NCI-H2107 treated with DMSO at 0.1 percent for 48 hours (cell line): ENCODE measurements at regions not wholly inside any gene's neighbourhood (a gene's known extent, or its start where the extent isn't known, plus 50 kb on each side); places are given as distances from the start of the nearest gene placed in this dataset.

ENCODE experiments used
- DNase-seq: peaks from one replicate; lab custom pipeline; 2025; ENCODE audit not compliant: unreplicated experiment; lab: John Stamatoyannopoulos, UW

DNA sequence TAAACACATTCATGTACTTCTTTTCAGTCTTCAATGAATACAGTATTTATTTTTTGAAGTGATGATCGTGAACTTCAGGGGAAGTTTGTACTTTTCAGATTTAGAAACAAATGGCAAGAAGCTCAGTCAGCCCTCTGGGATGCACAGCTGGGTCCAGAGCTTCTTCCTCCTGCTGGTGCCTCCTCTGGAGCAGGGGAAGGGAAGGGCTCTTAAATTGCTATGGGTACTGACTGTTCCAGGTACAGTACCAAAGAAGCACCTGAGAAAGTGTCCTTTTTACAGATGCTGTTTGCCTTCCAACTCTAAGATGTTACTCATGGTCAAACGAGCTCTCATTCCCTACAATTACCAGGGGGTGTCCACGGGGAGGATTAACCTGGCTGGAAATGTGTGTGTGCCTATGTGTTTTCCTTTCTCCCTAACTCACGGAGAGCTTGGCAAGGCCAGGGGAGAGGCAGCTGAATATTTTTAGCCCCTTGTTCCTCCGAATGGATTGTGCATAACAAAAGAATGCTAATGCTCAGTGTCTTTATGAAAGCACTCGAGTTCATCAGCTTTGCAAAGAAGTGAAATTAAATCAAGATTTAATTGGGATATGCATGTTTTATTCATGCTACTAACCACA, 313.7 kb upstream of the CADM1 start:
- no peak for DNase-seq

DNA sequence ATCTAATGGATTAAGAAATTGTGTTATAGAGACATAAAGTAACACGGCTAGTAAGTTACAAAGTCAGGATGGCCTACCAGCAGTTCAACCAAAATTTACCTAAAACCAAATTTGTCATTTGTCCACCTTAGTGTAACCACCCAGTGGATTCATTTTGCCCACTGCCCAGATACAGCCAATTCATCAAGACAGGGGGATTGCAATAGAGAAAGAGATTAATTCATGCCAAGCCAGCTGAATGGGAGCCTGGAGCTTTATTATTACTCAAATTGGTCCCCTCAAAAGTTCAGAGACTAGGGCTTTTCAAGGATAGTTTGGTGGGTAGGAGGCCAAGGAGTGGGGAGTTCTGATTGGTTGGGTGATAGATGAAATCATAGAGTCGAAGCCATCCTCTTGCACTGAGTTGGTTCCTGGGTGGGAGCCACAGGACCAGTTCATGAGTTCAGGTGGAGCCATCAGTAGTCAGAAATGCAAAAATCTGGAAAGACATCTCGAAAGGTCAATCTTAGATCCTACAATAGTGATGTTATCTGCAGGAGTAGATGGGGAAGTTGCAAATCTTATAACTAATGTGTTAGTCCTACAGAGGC, 304.2 kb upstream of the CADM1 start:
- DNase-seq, result no peak

- DNase-seq, result no peak
These were observed 301.8 kb upstream of the CADM1 start for GRCh38 chr11:115806056-115806455.

DNA sequence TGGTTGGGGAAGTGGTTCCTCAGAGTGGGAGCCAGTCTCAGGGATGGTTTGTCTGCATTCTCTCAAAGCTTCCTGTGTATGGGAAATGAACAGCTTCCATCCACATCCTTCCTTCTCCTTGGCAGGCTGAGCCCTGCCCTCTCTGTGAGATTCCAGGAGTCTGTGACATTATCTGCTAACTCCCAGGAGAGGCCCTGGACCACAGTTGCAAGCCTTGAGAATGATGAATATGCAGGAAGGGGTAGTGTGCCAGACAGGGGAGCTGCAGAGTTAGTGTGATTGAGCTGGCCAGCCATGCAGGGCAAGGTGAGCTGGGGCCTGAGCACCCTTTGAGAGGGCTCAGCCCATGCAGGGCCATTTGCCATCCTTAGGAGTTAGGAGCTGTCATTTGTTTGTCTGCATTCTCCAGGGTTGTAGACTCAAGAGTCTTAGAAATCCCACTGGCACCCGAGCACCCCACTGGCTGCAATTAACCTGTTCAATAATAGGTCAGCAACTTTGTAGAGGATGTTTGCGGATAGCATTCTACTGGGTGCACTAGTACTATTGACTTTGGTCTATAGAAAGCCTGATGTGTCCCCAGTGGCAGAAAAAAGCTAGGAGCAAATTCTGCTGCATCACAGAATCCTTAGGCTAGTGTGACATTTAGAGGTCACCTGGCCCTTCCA, 299.0 kb upstream of the CADM1 start:
- DNase-seq, result no peak

DNA sequence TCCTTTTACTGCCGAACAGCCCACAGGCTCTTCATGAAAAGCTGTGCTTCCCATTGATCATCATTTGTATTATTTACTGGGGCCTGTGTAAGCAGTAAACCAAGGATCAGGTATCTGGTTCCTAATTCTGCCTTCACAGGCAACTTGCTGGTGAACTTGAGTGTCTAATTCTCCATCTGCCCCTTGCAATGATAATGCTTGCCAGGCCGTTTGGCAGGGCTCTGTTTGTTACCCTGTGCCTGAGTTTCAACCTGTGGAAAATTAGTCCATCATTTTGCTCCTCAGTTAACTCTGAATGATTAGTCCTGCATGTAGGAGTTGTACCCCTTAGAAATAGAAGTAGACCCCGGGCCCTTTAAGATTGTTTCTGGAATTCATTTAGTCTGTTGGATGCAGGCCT, 298.4 kb upstream of the CADM1 start:
- DNase-seq, result no peak

- no peak for DNase-seq
These were observed 288.7 kb upstream of the CADM1 start for GRCh38 chr11:115792903-115793302.

DNA sequence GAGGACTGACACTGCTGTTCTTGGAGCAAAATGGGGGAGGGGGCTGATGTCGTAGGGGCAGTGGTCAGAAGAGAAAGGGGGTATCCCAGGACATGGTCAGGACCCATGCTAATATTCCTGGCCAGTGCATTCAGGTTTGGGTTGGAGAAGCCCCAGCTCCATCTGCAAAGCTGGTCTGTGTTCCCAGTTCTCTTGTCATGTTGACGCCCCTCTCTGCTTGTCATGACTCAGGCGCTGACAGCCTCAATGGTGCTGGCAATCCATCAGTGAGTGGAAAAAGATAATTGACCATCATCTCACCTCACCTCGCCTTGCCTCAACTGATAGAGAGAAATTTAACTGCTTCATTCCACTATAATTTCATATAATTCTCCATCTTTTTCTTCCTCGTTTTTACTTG, 283.1 kb upstream of the CADM1 start:
- DNase-seq, result no peak

DNA sequence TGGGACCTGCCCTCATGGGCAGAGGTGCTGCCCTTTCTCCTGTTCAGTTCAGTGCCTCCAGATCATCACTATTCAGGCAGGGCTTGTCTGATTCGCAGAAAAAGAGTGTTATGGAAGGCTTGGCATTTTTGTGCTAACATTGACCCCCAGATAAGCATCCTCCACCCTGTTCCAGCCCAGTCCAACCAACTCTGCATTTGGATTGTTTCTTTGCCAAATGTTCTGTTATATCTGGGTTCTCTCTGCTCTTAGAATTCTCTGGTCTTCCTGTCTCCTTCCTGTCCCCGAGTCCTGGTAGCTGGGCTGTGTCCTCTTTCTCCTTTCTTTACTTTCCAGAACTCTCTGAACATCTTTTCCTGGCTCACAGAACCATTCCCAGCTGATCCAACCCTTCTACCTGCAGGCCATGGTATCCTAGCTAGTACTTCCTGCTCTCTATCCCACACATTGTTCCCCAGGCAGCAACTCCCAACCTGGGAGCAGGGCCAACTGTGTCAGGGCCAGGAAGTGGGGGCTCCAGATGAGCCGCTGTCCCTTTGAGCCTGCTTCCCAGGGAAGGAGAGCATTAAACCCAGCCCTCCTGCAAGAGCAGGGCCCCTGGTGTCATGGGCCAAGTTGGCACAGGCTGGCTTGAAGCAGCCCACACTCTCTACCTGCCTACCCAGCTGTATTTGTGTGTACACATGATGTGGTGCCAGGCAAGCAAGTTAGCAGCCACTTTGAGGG, 280.7 kb upstream of the CADM1 start:
- no peak for DNase-seq

DNA sequence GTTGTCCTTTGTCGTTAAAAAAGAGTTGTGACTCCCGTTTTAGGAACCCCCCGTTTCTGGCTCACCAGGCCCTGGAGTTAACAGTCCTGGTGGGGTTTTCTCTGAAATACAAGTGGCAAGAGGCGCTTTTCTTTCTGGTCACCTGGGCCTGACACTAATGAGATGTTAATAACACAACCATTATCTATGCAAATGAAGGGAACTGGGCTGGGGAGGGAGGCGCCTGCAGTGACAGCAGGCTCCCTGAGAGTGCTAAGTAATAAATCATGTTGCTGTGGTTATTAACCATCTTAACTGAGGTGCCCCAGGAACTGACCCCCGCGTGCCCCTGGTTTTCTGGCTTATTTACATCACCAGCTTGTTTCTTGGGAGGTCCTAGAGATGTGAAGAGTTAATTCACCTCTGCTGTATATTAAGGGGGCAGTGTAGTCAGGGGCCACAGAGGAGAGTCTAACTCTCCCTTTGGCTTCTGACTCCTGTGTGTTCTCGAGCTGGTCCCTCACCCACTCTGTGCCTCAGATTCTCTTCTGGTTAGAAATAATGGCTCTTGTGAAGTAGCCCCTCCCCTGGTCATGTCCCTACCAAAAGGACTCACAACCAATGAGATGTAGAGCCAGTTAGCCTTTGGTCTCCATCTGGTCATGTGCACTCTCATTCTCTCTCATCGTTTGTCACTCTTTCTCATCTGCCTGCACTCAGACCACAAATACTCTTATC, 276.6 kb upstream of the CADM1 start:
- DNase-seq, result no peak

- no peak for DNase-seq
These were observed 274.9 kb upstream of the CADM1 start for GRCh38 chr11:115778928-115779650.

DNA sequence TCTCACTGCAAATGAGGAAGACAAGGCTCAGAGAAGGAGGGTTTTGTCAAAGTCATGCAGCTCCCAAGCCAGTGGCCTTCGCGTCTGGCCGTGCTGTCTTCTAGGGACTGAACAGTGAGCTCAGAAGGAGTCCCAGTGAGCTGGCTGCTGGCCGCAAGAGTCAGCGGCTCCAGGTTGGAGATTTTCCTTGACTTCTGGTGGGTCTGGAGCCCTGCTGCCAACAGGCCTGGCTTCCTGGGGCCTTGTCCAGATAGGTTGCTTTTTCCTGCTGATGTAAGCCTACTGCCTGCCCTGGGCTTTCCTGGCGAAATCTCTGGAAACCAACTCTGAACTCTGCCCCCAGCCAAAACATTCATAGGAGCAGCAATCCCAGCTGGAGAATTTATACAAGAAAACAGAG, 272.7 kb upstream of the CADM1 start:
- no peak for DNase-seq

- DNase-seq, result no peak
These were observed 271.6 kb upstream of the CADM1 start for GRCh38 chr11:115775846-115776245.

DNA sequence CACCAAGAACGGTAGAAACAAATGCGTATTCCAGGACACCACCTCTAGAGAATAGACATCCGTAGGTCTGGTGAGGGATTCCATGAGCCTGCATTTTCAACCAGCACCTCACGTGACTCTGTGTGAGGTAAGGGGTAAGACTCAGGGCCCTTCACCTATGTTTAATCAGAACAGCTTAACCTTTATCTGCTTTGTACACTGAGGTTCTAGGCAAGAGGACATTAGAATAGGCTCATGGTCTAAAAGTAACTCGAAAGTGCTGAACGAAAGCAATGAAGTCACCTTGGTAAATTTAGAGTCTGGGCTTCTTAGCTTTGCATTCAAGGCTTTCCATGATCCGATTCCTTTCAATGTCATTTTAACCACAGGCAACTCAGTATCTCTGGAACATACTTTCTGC, 270.5 kb upstream of the CADM1 start:
- DNase-seq, result no peak

- DNase-seq, result no peak
These were observed 265.7 kb upstream of the CADM1 start for GRCh38 chr11:115769891-115770290.

GRCh38 chr11:115767883-115768282, 263.7 kb upstream of the CADM1 start:
- no peak for DNase-seq

DNA sequence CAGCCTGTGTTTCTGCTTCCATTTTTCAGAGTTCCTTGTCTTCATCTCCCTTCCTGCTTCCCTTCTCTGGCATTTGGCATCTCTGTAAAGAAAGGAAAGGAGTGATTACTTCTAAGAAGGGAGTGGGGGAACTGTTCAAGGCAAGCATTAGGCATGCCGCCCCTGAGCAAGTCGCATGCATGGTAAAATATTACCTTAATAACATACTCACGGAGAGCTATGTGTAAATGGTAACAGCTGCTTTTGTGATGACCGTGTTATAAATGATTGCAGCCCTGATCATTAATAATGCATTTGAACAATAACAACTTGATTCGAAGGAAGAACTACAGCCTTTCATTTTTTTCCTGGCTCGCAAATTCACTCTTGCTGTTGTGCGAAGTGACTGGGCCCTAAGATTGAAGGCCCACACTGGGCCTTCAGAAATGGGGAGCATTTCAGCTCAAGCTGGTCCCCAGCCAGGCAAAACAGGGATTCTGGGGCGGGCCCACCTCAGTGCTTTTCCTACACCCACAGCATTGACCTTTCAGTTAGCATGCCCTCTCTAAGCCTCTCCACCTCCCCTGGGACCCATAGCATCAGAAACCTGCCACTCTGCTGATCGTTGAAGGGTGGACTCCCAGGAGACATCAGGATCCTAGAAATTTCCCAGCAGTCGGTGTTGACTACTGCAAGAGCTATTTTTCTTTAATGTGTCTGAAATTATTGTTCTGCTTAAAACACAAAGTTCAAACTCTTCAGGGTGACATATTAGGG, 263.0 kb upstream of the CADM1 start:
- DNase-seq, result no peak

GRCh38 chr11:115766561-115766960, 262.3 kb upstream of the CADM1 start:
- no peak for DNase-seq

DNA sequence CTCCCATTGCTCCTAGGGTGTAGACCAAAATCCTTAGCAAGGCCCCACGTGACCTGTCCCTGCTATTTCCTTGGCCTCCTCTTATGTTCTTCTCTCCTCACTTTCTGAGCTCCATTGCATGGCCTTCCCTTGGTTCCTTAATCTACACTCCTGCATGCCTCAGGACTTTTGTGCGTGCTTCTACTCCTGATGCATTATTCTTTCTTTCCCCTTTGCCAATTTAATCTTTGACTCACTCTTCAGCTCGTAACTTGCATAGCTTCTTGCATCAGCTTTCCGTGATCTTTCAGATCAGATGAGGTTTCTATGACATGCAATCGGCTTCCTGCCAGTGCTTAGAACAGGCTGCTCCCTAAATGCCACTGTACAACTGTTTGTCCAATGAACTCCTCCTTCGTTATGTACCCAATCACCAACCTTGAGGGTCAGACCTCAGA, 261.6 kb upstream of the CADM1 start:
- DNase-seq, result no peak

- no peak for DNase-seq
These were observed 260.0 kb upstream of the CADM1 start for GRCh38 chr11:115764176-115764575.

GRCh38 chr11:115761817-115762216, 257.6 kb upstream of the CADM1 start:
- no peak for DNase-seq
